ENCODE measurements at regions not wholly inside any gene's neighbourhood (a gene's known extent, or its start where the extent isn't known, plus 50 kb on each side); places are given as distances from the start of the nearest gene placed in this dataset.

DNA sequence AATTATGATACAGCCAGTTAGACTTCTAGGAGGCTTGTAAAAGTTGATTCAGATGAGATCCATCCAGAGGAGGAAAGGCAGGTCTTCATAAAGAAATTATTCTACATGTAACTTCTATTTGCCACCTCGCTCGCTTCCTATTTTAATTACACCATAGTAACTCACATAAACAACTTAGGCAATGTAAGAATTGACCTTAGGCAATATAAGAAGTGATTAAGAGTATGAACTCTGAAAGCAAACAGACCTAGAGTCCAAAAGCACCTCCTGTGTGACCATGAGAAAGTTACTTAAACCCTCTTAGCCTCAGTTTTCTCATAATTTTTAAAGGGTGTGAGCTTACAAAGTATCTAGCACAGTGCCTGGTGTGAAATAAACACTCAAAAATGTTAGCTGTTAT, 192.7 kb upstream of the NFIA start:
- Histone ChIP-seq H3K27me3 (ENCODE audit: insufficient read depth, low read length) (peaks cover 58% of the 10 kb centered on the region), H3K9me2 (ENCODE audit: insufficient read depth) (no peaks in the 10 kb centered on the region)
- RAD21 ChIA-PET (ENCODE audit: low non-redundant PET in 1 of 2, low total read pairs in 2 of 2, uncharacterized antibody in 2 of 2, unreplicated experiment in 2 of 2), result no interaction called here

More for the DNA sequence above, 192.7 kb upstream of the NFIA start:
- no TSS peak for BruUV-seq (replicated peaks)
- Histone ChIP-seq H2AFZ (ENCODE audit: low read depth, low read length, poor library complexity, severe bottlenecking) (no peak overlapping the region), H3K36me3 (ENCODE audit: control insufficient read depth in 1 of 2, insufficient read depth in 2 of 2, low read length in 2 of 2) (no peaks in the 10 kb centered on the region), H4K20me1 (ENCODE audit: insufficient read depth) (no peaks in the 10 kb centered on the region), H3K4me3 (replicated peaks in 1 of 2; ENCODE audit: low read depth in 1 of 2, low read length in 2 of 2) (no peak overlapping the region), H3K79me2 (ENCODE audit: insufficient read depth, low read length) (no peaks in the 10 kb centered on the region), H3K27ac (ENCODE audit: low read depth, low read length) (no peak overlapping the region), H3K9ac (ENCODE audit: low read length) (no peak overlapping the region), H3K4me1 (ENCODE audit: control insufficient read depth in 1 of 2, insufficient read depth in 2 of 2, low read length in 2 of 2) (no peaks in the 10 kb centered on the region), H3K9me3 (ENCODE audit: control insufficient read depth in 1 of 2, insufficient read depth in 1 of 2, low read depth in 1 of 2, low read length in 2 of 2) (no peaks in the 10 kb centered on the region), H3K4me2 (ENCODE audit: low read length) (no peak overlapping the region)
- ChIA-PET POLR2A (no interaction called here), CTCF (no interaction called here)
- no peak for DNase-seq (ENCODE audit: low read depth, low spot score)
- no peak for TF ChIP-seq CBX3 (IDR thresholded peaks at IDR 0.05; ENCODE audit: low read depth)
- no peak for TF ChIP-seq EGR1 (IDR thresholded peaks at IDR 0.05; ENCODE audit: low read depth)
- no peak for TF ChIP-seq RAD21 (IDR thresholded peaks at IDR 0.05; ENCODE audit: low read depth)
- no peak for TF ChIP-seq POLR2A (IDR thresholded peaks at IDR 0.05; ENCODE audit: borderline replicate concordance, extremely low read depth, insufficient read depth, insufficient read length)
- TF ChIP-seq FOSL1 (IDR thresholded peaks at IDR 0.05; ENCODE audit: low read depth), result no peak
- TF ChIP-seq ZFX (IDR thresholded peaks at IDR 0.05), result no peak
- TF ChIP-seq, protein P1, sequence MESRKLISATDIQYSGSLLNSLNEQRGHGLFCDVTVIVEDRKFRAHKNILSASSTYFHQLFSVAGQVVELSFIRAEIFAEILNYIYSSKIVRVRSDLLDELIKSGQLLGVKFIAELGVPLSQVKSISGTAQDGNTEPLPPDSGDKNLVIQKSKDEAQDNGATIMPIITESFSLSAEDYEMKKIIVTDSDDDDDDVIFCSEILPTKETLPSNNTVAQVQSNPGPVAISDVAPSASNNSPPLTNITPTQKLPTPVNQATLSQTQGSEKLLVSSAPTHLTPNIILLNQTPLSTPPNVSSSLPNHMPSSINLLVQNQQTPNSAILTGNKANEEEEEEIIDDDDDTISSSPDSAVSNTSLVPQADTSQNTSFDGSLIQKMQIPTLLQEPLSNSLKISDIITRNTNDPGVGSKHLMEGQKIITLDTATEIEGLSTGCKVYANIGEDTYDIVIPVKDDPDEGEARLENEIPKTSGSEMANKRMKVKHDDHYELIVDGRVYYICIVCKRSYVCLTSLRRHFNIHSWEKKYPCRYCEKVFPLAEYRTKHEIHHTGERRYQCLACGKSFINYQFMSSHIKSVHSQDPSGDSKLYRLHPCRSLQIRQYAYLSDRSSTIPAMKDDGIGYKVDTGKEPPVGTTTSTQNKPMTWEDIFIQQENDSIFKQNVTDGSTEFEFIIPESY (IDR thresholded peaks at IDR 0.05; ENCODE audit: extremely low read depth, insufficient replicate concordance, low read length), result no peak
- TF ChIP-seq JUND (IDR thresholded peaks at IDR 0.05), result no peak
- no peak for TF ChIP-seq CEBPB (IDR thresholded peaks at IDR 0.05; ENCODE audit: low read depth)
- TF ChIP-seq TCF7L2 (IDR thresholded peaks at IDR 0.05; ENCODE audit: borderline replicate concordance, extremely low read depth, insufficient read depth, insufficient read length), result no peak
- TF ChIP-seq SP1 (IDR thresholded peaks at IDR 0.05; ENCODE audit: low read depth), result no peak
- TF ChIP-seq ELF1 (IDR thresholded peaks at IDR 0.05; ENCODE audit: borderline replicate concordance, low read depth), result no peak
- TF ChIP-seq, protein P2, sequence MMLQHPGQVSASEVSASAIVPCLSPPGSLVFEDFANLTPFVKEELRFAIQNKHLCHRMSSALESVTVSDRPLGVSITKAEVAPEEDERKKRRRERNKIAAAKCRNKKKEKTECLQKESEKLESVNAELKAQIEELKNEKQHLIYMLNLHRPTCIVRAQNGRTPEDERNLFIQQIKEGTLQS (IDR thresholded peaks at IDR 0.05), result no peak
- TF ChIP-seq ZNF274 (IDR thresholded peaks at IDR 0.05; ENCODE audit: low read depth, low read length), result no peak
- TF ChIP-seq EZH2phosphoT487 (IDR thresholded peaks at IDR 0.05; ENCODE audit: borderline replicate concordance), result no peak
- TF ChIP-seq, protein P3, sequence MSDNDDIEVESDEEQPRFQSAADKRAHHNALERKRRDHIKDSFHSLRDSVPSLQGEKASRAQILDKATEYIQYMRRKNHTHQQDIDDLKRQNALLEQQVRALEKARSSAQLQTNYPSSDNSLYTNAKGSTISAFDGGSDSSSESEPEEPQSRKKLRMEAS (IDR thresholded peaks at IDR 0.05), result no peak
- no peak for TF ChIP-seq POLR2AphosphoS5 (IDR thresholded peaks at IDR 0.05; ENCODE audit: low read depth, low read length)
- TF ChIP-seq YY1 (IDR thresholded peaks at IDR 0.05; ENCODE audit: extremely low read depth, insufficient replicate concordance, low read depth, low read length), result no peak
- intact Hi-C loops (cut with micrococcal nuclease), result no loop called here
- no peak for ATAC-seq

All from HCT116 (cell line).